H1 (cell line): ENCODE measurements at regions not wholly inside any gene's neighbourhood (a gene's known extent, or its start where the extent isn't known, plus 50 kb on each side); places are given as distances from the start of the nearest gene placed in this dataset.

ENCODE experiments used
- TAF7 ChIP-seq: optimal IDR thresholded peaks from 2 replicates; pipeline ENCODE3; 2011; ENCODE audit warnings: low read depth, mild to moderate bottlenecking, inconsistent platforms, low read length, moderate library complexity, borderline replicate concordance

- no peak for TF ChIP-seq TAF7
Observed at GRCh38 chr16:11495066-11495407, 91.7 kb downstream of the LITAF start (continued).
